ENCODE measurements at regions not wholly inside any gene's neighbourhood (a gene's known extent, or its start where the extent isn't known, plus 50 kb on each side); places are given as distances from the start of the nearest gene placed in this dataset.
A peak's percentile ranks its signal among the peaks of the same experiment; 100 is the strongest.
"Not testable (repeated sequence)": the region's sequence is repeated elsewhere in the genome, so short reads cannot be mapped to it uniquely, and the experiment has no call there.

GRCh38 chr6:28785962-28786679, 137.7 kb downstream of the TRIM27 start:
- DNase-seq = no peak
- Histone ChIP-seq H3K4me1 (no peaks in the 10 kb centered on the region), H3K27ac (no peak overlapping the region), H3K4me3 (no peak overlapping the region), H3K9me3 (replicated peaks) (no peaks in the 10 kb centered on the region), H3K36me3 (no peaks in the 10 kb centered on the region), H3K27me3 (no peaks in the 10 kb centered on the region)

DNA sequence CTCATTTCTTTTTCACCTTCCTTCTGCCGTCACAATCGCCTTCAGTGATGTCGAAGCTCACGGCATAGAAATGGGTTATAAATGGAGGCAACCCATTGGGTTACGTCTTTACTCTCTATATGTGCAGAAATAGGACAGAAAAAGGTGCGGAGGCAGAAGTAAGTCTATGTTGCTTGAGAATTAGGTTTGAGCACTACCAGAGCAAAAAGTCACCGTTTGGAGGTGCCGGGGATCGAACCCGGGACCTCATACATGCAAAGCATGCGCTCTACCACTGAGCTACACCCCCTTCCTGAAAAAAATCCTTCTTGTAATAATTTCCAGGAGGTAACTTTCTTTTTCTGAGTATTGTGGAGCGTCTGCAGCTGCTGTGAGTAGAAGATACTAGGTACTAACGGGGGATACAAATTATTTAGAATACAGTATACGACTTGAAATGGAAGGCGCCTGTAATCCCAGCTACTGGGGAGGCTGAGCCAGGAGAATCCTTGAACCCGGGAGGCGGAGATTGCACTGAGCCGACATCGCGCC, 134.2 kb downstream of the TRIM27 start:
- H3K27me3 ChIP-seq = no peaks in the 10 kb centered on the region
- H3K9me3 ChIP-seq (replicated peaks) = no peaks in the 10 kb centered on the region
- H3K36me3 ChIP-seq = no peaks in the 10 kb centered on the region
- H3K4me3 ChIP-seq = no peak overlapping the region
- DNase-seq = peak in 1 of 2 experiments; percentile 27
- no peaks in the 10 kb centered on the region for H3K4me1 ChIP-seq
- H3K27ac ChIP-seq = no peak overlapping the region

DNA sequence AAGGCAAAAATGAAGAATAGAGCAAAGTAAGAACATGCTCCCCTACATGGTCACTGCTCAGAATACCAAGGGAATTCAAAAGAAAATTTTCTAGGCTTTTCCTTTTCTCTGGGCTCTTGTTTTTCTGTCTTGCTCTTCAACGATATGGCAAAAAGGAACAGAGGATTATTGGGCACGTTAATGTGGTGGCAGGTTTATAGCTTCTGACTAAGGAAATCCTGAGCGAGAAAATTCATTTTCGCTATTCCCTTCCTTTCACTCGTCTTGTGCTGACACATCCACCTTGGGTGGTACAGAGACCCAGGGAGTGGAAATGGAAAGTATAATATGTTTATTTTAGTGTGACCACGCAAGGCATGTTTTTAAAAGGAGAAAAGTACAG, 132.8 kb downstream of the TRIM27 start:
- no peaks in the 10 kb centered on the region for H3K36me3 ChIP-seq
- no peak overlapping the region for H3K4me3 ChIP-seq
- no peaks in the 10 kb centered on the region for H3K9me3 ChIP-seq (replicated peaks)
- no peaks in the 10 kb centered on the region for H3K4me1 ChIP-seq
- DNase-seq = no peak
- no peak overlapping the region for H3K27ac ChIP-seq
- H3K27me3 ChIP-seq = no peaks in the 10 kb centered on the region

- Histone ChIP-seq H3K27me3 (no peaks in the 10 kb centered on the region), H3K4me3 (no peak overlapping the region), H3K27ac (no peak overlapping the region), H3K4me1 (no peaks in the 10 kb centered on the region), H3K9me3 (replicated peaks) (no peaks in the 10 kb centered on the region), H3K36me3 (no peaks in the 10 kb centered on the region)
- DNase-seq = no peak
These were observed 129.4 kb downstream of the TRIM27 start for GRCh38 chr6:28794175-28795002.

GRCh38 chr6:28800647-28801046, 123.1 kb downstream of the TRIM27 start:
- H3K9me3 ChIP-seq (replicated peaks); H3K36me3 ChIP-seq; H3K4me1 ChIP-seq; H3K4me3 ChIP-seq; H3K27me3 ChIP-seq; DNase-seq; H3K27ac ChIP-seq: not testable (repeated sequence)

GRCh38 chr6:28802417-28803336, 121.1 kb downstream of the TRIM27 start:
- Histone ChIP-seq H3K9me3 (replicated peaks) (no peaks in the 10 kb centered on the region), H3K4me3 (no peak overlapping the region), H3K4me1 (no peaks in the 10 kb centered on the region), H3K27me3 (no peaks in the 10 kb centered on the region), H3K27ac (no peak overlapping the region), H3K36me3 (no peaks in the 10 kb centered on the region)
- no peak for DNase-seq

DNA sequence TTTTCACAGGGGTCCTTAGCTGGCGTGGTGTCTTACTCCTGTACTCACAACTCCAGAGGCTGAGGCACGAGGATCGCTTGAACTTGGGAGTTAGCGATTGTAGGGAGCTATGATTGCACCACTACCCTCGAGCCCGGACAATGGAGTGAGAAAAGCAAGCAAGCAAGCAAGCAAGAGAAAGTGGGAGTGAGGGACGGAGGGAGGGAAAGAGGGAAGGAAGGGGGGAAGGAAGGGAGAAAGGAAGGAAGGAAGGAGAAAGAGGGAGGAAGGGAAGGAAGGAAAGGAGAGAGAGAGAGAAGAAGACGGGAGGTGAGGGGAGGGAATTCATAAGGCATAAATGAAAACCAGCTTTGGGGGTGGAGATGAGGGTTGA, 120.5 kb downstream of the TRIM27 start:
- H3K27me3 ChIP-seq = no peaks in the 10 kb centered on the region
- no peak overlapping the region for H3K4me3 ChIP-seq
- H3K9me3 ChIP-seq (replicated peaks) = no peaks in the 10 kb centered on the region
- DNase-seq = no peak
- H3K4me1 ChIP-seq = no peaks in the 10 kb centered on the region
- H3K27ac ChIP-seq = no peak overlapping the region
- no peaks in the 10 kb centered on the region for H3K36me3 ChIP-seq

DNA sequence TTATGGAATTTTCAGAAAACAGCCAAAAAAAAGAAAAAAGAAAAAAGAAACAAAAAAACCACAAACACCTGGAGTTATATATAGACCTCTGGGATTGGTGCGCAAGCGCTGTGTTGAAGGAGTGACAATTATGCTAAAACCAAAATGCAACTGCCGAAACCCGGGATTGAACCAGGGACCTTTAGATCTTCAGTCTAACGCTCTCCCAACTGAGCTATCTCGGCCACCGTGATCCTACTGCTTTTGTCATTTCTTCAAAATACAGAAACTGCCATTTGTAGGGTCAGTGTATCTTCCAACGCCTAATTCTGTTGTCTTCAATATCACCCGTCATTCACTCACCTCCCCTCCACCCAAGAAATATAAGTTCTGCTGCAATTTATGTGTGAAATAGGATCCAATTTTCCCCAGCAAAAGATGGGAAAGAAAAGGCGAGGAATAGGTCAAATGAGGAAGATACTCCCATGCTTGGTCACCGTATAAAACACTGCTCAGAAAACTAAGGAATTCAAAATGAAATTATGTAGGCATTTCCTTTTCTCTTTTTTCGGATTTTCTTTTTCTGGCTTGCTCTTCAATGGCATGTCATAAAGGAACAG, 116.0 kb downstream of the TRIM27 start:
- H3K27ac ChIP-seq = no peak overlapping the region
- DNase-seq = peak; percentile 45 to 74
- H3K9me3 ChIP-seq (replicated peaks) = no peaks in the 10 kb centered on the region
- no peaks in the 10 kb centered on the region for H3K4me1 ChIP-seq
- H3K36me3 ChIP-seq = no peaks in the 10 kb centered on the region
- peak overlapping the region; percentile 56 for H3K4me3 ChIP-seq
- H3K27me3 ChIP-seq = no peaks in the 10 kb centered on the region

- no peaks in the 10 kb centered on the region for H3K27me3 ChIP-seq
- H3K4me1 ChIP-seq = no peaks in the 10 kb centered on the region
- no peaks in the 10 kb centered on the region for H3K36me3 ChIP-seq
- DNase-seq = no peak
- H3K27ac ChIP-seq = no peak overlapping the region
- H3K4me3 ChIP-seq = peak overlapping the region; percentile 56
- no peaks in the 10 kb centered on the region for H3K9me3 ChIP-seq (replicated peaks)
These were observed 115.4 kb downstream of the TRIM27 start for GRCh38 chr6:28808383-28808782.

DNA sequence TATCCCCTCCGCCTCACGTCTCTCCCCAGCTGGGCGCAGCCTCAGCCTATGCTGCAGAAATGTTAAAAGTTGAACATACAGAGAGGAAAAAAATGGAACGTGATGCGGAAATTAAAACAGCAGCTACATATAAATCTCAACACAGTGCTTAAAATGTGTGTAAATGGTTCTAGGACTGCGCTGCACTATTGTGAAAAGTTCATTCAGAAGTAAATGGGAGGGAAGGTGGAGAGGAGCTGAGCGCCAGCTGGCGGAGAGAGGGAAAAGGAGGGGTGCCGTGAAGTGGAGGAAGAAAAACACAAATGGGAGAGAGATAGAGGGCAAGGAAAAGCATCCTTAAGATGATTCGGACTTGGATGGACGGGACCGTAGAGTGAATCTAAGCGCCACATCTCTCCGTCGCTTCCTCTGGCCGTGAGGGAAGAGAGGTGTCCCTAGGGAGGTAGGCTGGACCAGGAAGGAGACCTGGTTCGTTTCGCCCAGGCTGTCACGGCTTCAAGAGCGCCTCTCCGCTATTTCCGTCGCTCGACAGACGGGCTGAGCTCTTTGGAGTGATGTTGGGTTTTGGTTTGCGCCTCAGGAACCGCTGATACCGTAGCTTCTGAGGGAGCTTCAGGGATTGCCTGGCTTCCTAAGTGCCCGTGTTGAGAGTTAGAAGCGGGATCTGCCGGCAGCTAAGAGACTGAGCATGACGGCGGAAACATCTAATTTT, 113.7 kb downstream of the TRIM27 start:
- DNase-seq = no peak
- Histone ChIP-seq H3K9me3 (replicated peaks) (no peaks in the 10 kb centered on the region), H3K27ac (no peak overlapping the region), H3K4me1 (no peaks in the 10 kb centered on the region), H3K27me3 (no peaks in the 10 kb centered on the region), H3K4me3 (peak overlapping the region; percentile 39), H3K36me3 (no peaks in the 10 kb centered on the region)

DNA sequence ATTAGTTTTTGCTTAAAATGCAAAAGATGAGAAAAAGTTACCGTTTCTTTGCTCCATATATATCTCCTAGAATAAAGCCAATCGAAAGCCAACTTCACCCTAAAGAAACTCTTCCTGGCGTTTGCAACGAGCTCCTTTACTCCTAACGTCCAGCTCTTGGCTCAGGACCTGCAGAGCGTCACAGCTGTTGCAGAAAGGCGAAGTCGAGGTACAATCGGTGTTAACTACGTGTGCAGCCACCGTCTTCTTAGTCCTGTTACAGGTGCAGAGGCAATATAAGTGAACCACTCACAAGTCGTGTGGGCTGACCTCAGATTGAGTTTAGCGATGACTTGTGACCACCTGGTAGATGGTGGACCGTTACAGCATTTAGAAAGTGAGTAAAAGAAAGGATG, 113.1 kb downstream of the TRIM27 start:
- Histone ChIP-seq H3K4me1 (no peaks in the 10 kb centered on the region), H3K27ac (no peak overlapping the region), H3K36me3 (no peaks in the 10 kb centered on the region), H3K27me3 (no peaks in the 10 kb centered on the region), H3K9me3 (replicated peaks) (no peaks in the 10 kb centered on the region), H3K4me3 (peak overlapping the region; percentile 39)
- no peak for DNase-seq

DNA sequence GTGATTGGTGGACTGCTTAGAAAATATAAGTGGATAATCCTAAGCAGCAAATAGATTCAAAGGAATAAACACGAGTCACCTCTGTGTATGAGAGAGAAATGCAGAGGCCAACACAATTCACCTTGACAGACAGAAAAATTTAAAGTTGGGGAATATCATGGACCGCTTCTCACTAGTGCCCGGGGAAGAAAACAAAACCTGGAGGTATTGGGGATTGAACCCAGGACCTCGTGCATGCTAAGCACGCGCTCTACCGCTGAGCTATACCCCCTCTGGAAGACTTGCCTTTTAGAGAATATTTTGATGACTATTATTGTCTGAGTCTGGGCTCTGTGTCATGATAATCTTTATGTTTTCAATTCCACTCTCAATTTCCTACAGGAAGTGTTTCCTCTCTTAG, 111.9 kb downstream of the TRIM27 start:
- no peak overlapping the region for H3K4me3 ChIP-seq
- no peaks in the 10 kb centered on the region for H3K36me3 ChIP-seq
- no peaks in the 10 kb centered on the region for H3K27me3 ChIP-seq
- no peak for DNase-seq
- H3K27ac ChIP-seq = no peak overlapping the region
- H3K9me3 ChIP-seq (replicated peaks) = no peaks in the 10 kb centered on the region
- no peaks in the 10 kb centered on the region for H3K4me1 ChIP-seq

- Histone ChIP-seq H3K27me3 (no peaks in the 10 kb centered on the region), H3K4me3 (no peak overlapping the region), H3K9me3 (replicated peaks) (no peaks in the 10 kb centered on the region), H3K27ac (no peak overlapping the region), H3K4me1 (no peaks in the 10 kb centered on the region), H3K36me3 (no peaks in the 10 kb centered on the region)
- DNase-seq = no peak
These were observed 110.8 kb downstream of the TRIM27 start for GRCh38 chr6:28812778-28813569.
